MCF 10A (cell line): ENCODE measurements at regions not wholly inside any gene's neighbourhood (a gene's known extent, or its start where the extent isn't known, plus 50 kb on each side); places are given as distances from the start of the nearest gene placed in this dataset.
"Not testable (repeated sequence)": the region's sequence is repeated elsewhere in the genome, so short reads cannot be mapped to it uniquely, and the experiment has no call there.

Experiments used
- BruUV-seq: library from RNA; stranded (reverse); fragments of 400-500 nt; replicated peaks from 2 replicates; lab custom pipeline; 2021; lab: Mats Ljungman, UMichigan
- CTCF ChIA-PET: fragments of 300-600 bp; sonication (Branson Sonifier 250); formaldehyde crosslinking; extraction: SDS; loops from one replicate; lab custom pipeline; 2021; ENCODE audit warnings: antibody characterized with exemption, inconsistent platforms; lab: Yijun Ruan, JAX
- POLR2A ChIA-PET: fragments of 300-600, 350-650 bp; sonication (Branson Sonifier 250); formaldehyde crosslinking; extraction: SDS; loops from one replicate; lab custom pipeline; 2020; ENCODE audit warnings: antibody characterized with exemption, inconsistent platforms; lab: Yijun Ruan, JAX
- DNase-seq: peaks from one replicate; pipeline ENCODE4 v3.0.0-alpha.2; 2018; ENCODE audit not compliant: unreplicated experiment
- H3K27ac Mint-ChIP-seq: one replicate; pipeline ENCODE4 v1.8.0; 2022; ENCODE audit warnings: mild to moderate bottlenecking, low read depth, mixed read lengths; ENCODE audit not compliant: unreplicated experiment
- H3K27me3 Mint-ChIP-seq: one replicate; pipeline ENCODE4 v1.8.0; 2022; ENCODE audit warnings: mixed read lengths; ENCODE audit not compliant: insufficient read depth, unreplicated experiment
- H3K36me3 Mint-ChIP-seq: one replicate; pipeline ENCODE4 v1.8.0; 2022; ENCODE audit warnings: mild to moderate bottlenecking, moderate library complexity, mixed read lengths; ENCODE audit not compliant: insufficient read depth, unreplicated experiment
- H3K4me1 Mint-ChIP-seq: one replicate; pipeline ENCODE4 v1.8.0; 2022; ENCODE audit warnings: mixed read lengths; ENCODE audit not compliant: insufficient read depth, unreplicated experiment
- H3K4me3 Mint-ChIP-seq: one replicate; pipeline ENCODE4 v1.8.0; 2022; ENCODE audit warnings: mild to moderate bottlenecking, moderate library complexity, mixed read lengths; ENCODE audit not compliant: unreplicated experiment
- H3K9me3 Mint-ChIP-seq: one replicate; pipeline ENCODE4 v1.8.0; 2022; ENCODE audit warnings: mixed read lengths; ENCODE audit not compliant: unreplicated experiment
- CTCF ChIP-seq: fragments of 200-600 bp; IDR thresholded peaks from one replicate; pipeline ENCODE4 v1.8.0; 2022; ENCODE audit warnings: antibody characterized with exemption, mild to moderate bottlenecking; ENCODE audit not compliant: unreplicated experiment
- intact Hi-C: fragments of 100-400 bp; cut with micrococcal nuclease; formaldehyde crosslinking; loops from 2 replicates; pipeline ENCODE4 v1.14.1; 2022

DNA sequence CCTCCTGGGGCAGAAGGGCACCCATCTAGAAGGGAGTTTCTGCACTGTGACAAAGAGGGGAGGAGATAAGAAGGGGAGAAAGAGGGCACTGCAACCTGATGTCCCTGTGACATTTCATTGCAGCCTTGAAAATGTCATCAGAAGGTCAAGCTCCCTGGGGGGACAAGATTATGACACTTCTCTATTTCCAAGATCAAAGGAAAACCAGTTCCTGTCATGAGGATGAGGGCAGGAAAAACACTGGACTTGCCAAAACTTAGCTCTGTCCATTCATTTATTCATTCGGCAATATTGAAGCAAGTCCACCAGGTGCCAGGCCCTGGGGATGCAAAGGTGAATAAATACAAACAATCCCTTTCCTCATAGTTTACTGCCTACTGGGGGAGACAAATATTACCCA lies 138.4 kb upstream of the CDKN3 start:
- no peak for DNase-seq
- H3K9me3 Mint-ChIP-seq: no peaks in the 10 kb centered on the region
- H3K36me3 Mint-ChIP-seq: no peaks in the 10 kb centered on the region
- H3K27ac Mint-ChIP-seq: no peak overlapping the region
- intact Hi-C loops: loop anchor here (10.0 kb wide), 1 partner anchor 74 kb away; no protein-coding TSS in a partner anchor
- CTCF ChIA-PET: interaction anchor here (0.6 kb wide), 1 partner anchor 28 kb away, joined by 3 read pairs; no protein-coding TSS in a partner anchor
- no TSS peak for BruUV-seq
- H3K4me1 Mint-ChIP-seq: peaks cover 17% of the 10 kb centered on the region
- no peak overlapping the region for H3K4me3 Mint-ChIP-seq
- no peaks in the 10 kb centered on the region for H3K27me3 Mint-ChIP-seq
- no peak for TF ChIP-seq CTCF
- POLR2A ChIA-PET: interaction anchor here (0.7 kb wide), 1 partner anchor 513 kb away, joined by 3 read pairs; no protein-coding TSS in a partner anchor

DNA sequence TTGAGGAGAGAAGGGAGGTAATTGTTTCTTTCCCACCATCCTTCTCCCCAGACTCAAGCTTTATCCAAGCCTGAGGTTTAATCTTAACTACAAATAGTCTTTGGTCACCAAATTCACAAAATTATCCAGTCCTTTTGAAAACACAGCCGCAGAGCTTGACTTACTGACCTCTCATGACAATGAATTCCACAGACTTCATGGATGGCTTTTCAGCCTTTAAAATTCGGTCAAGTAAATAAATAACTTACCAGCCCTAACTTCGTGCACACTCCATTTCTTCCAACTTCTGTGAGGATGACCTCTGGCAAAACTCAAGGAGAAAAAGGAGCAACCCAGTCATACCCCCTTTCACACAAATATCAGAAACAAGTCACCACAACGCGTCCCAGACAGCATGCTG lies 137.0 kb upstream of the CDKN3 start:
- BruUV-seq: no TSS peak
- ChIA-PET CTCF (no interaction called here), POLR2A (no interaction called here)
- Mint-ChIP-seq H3K4me3 (no peak overlapping the region), H3K36me3 (no peaks in the 10 kb centered on the region), H3K27me3 (no peaks in the 10 kb centered on the region), H3K27ac (no peak overlapping the region), H3K4me1 (peaks cover 3% of the 10 kb centered on the region), H3K9me3 (no peaks in the 10 kb centered on the region)
- no peak for TF ChIP-seq CTCF
- no peak for DNase-seq
- intact Hi-C loops: loop anchor here (10.0 kb wide), 1 partner anchor 75 kb away; no protein-coding TSS in a partner anchor

DNA sequence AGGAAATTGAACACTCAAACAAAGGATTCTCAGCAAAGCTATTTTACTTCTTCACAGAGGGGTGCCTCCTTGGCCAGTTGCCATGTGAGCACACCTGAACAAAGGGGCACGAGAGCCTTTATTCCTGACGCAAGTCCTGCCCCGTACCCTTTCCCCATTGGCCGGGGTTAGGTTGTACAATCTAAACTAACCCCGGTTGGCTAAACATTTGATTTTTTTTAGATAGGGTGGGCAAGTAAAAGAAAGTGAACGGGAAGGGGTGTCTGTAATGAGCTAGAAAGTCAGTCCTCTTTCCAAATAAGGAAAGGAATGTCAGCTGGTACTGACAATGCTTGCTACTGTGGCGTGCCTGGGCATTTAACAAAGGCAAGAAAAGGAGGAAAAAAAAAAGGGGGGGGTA lies 135.5 kb upstream of the CDKN3 start:
- H3K4me3 Mint-ChIP-seq: no peak overlapping the region
- BruUV-seq: no TSS peak
- H3K9me3 Mint-ChIP-seq: peaks cover 4% of the 10 kb centered on the region
- intact Hi-C loops: no loop called here
- ChIA-PET CTCF (interaction anchor here (1.1 kb wide), 1 partner anchor 86 kb away, joined by 3 read pairs; no protein-coding TSS in a partner anchor), POLR2A (interaction anchor here (1.1 kb wide), 1 partner anchor 50 kb away, joined by 3 read pairs; no protein-coding TSS in a partner anchor)
- H3K27ac Mint-ChIP-seq: no peak overlapping the region
- H3K27me3 Mint-ChIP-seq: no peaks in the 10 kb centered on the region
- DNase-seq: no peak
- H3K36me3 Mint-ChIP-seq: no peaks in the 10 kb centered on the region
- H3K4me1 Mint-ChIP-seq: no peaks in the 10 kb centered on the region
- no peak for TF ChIP-seq CTCF

- H3K9me3 Mint-ChIP-seq, H3K36me3 Mint-ChIP-seq, BruUV-seq, H3K4me1 Mint-ChIP-seq, intact Hi-C loops, H3K4me3 Mint-ChIP-seq, H3K27ac Mint-ChIP-seq, DNase-seq, H3K27me3 Mint-ChIP-seq, CTCF ChIA-PET: not testable (repeated sequence)
- POLR2A ChIA-PET: interaction anchor here (1.1 kb wide), 1 partner anchor 13 kb away, joined by 3 read pairs; no protein-coding TSS in a partner anchor
Observed at GRCh38 chr14:54266616-54267015, 130.2 kb upstream of the CDKN3 start.
